Psoas muscle (tissue), 7 donors: ENCODE measurements at regions not wholly inside any gene's neighbourhood (a gene's known extent, or its start where the extent isn't known, plus 50 kb on each side); places are given as distances from the start of the nearest gene placed in this dataset.

ENCODE experiments used
- ATAC-seq, 4 donors: fragments of 200-7000 bp; cut with Tn5 transposase; one replicate each; pipeline ENCODE4 v1.9.1; 2020; ENCODE audit warnings: moderate library complexity in 3 of 4, mild to moderate bottlenecking in 2 of 4
- DNase-seq, 2 donors: peaks; one replicate each; pipeline ENCODE4 v3.0.0-alpha.2; 2020
- H3K27ac ChIP-seq: fragments of 200-600 bp; one replicate; pipeline ENCODE4 v1.8.0; 2022
- H3K27me3 ChIP-seq, 3 donors: fragments of 200-600 bp in 1 of 3; one replicate each; pipeline versions ENCODE4 v1.6.1 to v1.8.0; 2013 to 2022; ENCODE audit warnings: low read length in 2 of 3, mild to moderate bottlenecking in 2 of 3, moderate library complexity in 1 of 3; ENCODE audit not compliant: insufficient read depth in 3 of 3
- H3K36me3 ChIP-seq, 2 donors: fragments of 200-600 bp in 1 of 2; one replicate each; pipeline versions ENCODE4 v1.6.1 to v1.8.0; 2013 to 2022; ENCODE audit warnings: low read depth in 1 of 2, mild to moderate bottlenecking in 1 of 2, moderate library complexity in 1 of 2; ENCODE audit not compliant: insufficient read depth in 1 of 2
- H3K4me1 ChIP-seq: fragments of 200-600 bp; one replicate; pipeline ENCODE4 v1.8.0; 2022
- H3K4me3 ChIP-seq: fragments of 200-600 bp; one replicate; pipeline ENCODE4 v1.8.0; 2022; ENCODE audit warnings: mild to moderate bottlenecking
- H3K9me3 ChIP-seq: fragments of 200-600 bp; one replicate; pipeline ENCODE4 v1.8.0; 2022
- CTCF ChIP-seq: fragments of 200-600 bp; IDR thresholded peaks from one replicate; pipeline ENCODE4 v1.8.0; 2022; ENCODE audit warnings: antibody characterized with exemption
- WGBS, 3 donors: extraction: QIAGEN DNeasy Blood & Tissue Kit; methylation state at CpG; one replicate each; pipeline versions ENCODE4 v1.1.6 to v1.1.7; 2013; 5-methylcytosine and 5-hydroxymethylcytosine counted together
- intact Hi-C, 2 donors: fragments of 100-400 bp; cut with DNase I; formaldehyde crosslinking; loops; one replicate each; pipeline versions ENCODE4 v1.11.0 to v1.14.2; 2022
- donor health status: healthy with polysubstance abuse.
- donor health status: DM: no; HTN: no; CAD: no; lungs with moderate emphysema.
- donor health status: Bipolar disorder and iron deficiency.
- donor health status: healthy.
- donor health status: DM: yes; HTN: yes; CAD: no.
- donor health status: DM: no; HTN: no; CAD: no.
- donor health status: DM: yes; HTN: yes; CAD: no.

DNA sequence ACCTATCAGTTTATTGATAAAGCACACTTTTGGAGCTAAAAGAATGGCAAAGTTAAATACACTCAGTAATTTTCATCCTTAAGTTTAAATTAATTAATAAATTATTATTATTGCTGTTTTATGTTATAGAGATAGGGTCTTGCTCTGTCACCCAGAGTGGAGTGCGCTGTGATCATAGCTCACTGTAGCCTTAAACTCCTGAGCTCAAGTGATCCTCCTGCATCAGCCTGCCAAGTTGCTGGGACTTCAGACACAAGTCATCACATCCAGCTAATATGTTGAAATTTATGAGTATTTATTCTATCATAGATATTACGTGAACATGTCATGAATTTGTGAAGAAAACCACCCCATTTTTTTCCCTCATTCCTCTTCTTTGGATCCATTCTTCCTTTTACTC is 64.2 kb downstream of the GJA1 start:
- peaks cover 7% of the 10 kb centered on the region for H3K4me1 ChIP-seq
- no peak overlapping the region for H3K4me3 ChIP-seq
- no peaks in the 10 kb centered on the region for H3K36me3 ChIP-seq
- no peak for ATAC-seq
- H3K27me3 ChIP-seq, result no peaks in the 10 kb centered on the region
- DNase-seq, result no peak
- no peak for TF ChIP-seq CTCF
- intact Hi-C loops, result no loop called here
- H3K9me3 ChIP-seq, result no peaks in the 10 kb centered on the region
- whole genome bisulfite sequencing, 3 donors, result 88 to 95% (median 92%) methylated on average over 2 of the region's 2 CpGs
- H3K27ac ChIP-seq, result no peak overlapping the region

GRCh38 chr6:121503589-121503991 is 68.1 kb downstream of the GJA1 start:
- H3K9me3 ChIP-seq, result no peaks in the 10 kb centered on the region
- H3K4me3 ChIP-seq, result no peak overlapping the region
- H3K27me3 ChIP-seq, result no peaks in the 10 kb centered on the region
- ATAC-seq (no peak), DNase-seq (no peak)
- no peak for TF ChIP-seq CTCF
- H3K4me1 ChIP-seq, result peaks cover 14% of the 10 kb centered on the region
- WGBS, 3 donors, result 65 to 72% (median 66%) methylated on average over 2 of the region's 2 CpGs
- no peak overlapping the region for H3K27ac ChIP-seq
- intact Hi-C loops, result no loop called here
- H3K36me3 ChIP-seq, result no peaks in the 10 kb centered on the region

- no peak for TF ChIP-seq CTCF
- Histone ChIP-seq H3K4me3 (no peak overlapping the region), H3K4me1 (peaks cover 14% of the 10 kb centered on the region), H3K27ac (peak overlapping the region; percentile 32), H3K9me3 (no peaks in the 10 kb centered on the region), H3K27me3 (no peaks in the 10 kb centered on the region), H3K36me3 (no peaks in the 10 kb centered on the region)
- intact Hi-C loops, result no loop called here
- DNase-seq, result no peak
- WGBS, 3 donors, result 48 to 63% (median 62%) methylated on average over 1 of the region's 1 CpG
- ATAC-seq, result peak in 3 of 4 donors; percentile 41 to 43 (median 41)
These were observed 68.8 kb downstream of the GJA1 start for GRCh38 chr6:121504227-121504626.

- Histone ChIP-seq H3K4me1 (peaks cover 14% of the 10 kb centered on the region), H3K4me3 (no peak overlapping the region), H3K9me3 (no peaks in the 10 kb centered on the region), H3K27me3 (no peaks in the 10 kb centered on the region), H3K27ac (no peak overlapping the region), H3K36me3 (no peaks in the 10 kb centered on the region)
- 87 to 98% (median 94%) methylated on average over 2 of the region's 2 CpGs for WGBS, 3 donors
- DNase-seq (no peak), ATAC-seq (no peak)
- intact Hi-C loops, result no loop called here
- TF ChIP-seq CTCF, result no peak
These were observed 69.8 kb downstream of the GJA1 start for GRCh38 chr6:121505284-121505683.
